ENCODE measurements at regions not wholly inside any gene's neighbourhood (a gene's known extent, or its start where the extent isn't known, plus 50 kb on each side); places are given as distances from the start of the nearest gene placed in this dataset.

- TF ChIP-seq CTCF (IDR thresholded peaks at IDR 0.05), result no peak
- TF ChIP-seq POLR2A (IDR thresholded peaks at IDR 0.05), result no peak
- no peak for TF ChIP-seq EP300 (IDR thresholded peaks at IDR 0.05)
These were observed 130.9 kb upstream of the BLID start for GRCh38 chr11:122246874-122247273.

Measured in tibial nerve (tissue), 4 donors.